ENCODE measurements at regions not wholly inside any gene's neighbourhood (a gene's known extent, or its start where the extent isn't known, plus 50 kb on each side); places are given as distances from the start of the nearest gene placed in this dataset.

GRCh38 chr3:177359593-177360357 is 162.5 kb upstream of the TBL1XR1 start (continued):
- TF ChIP-seq ZBTB21 (CRISPR knock-in tag; IDR thresholded peaks at IDR 0.05) = peak; percentile 82
- peak; percentile 88 for TF ChIP-seq CHD2 (IDR thresholded peaks at IDR 0.05; ENCODE audit: low read depth, low read length)
- TF ChIP-seq ELK4 (CRISPR knock-in tag; IDR thresholded peaks at IDR 0.05; ENCODE audit: borderline replicate concordance) = no peak
- TF ChIP-seq CEBPZ (IDR thresholded peaks at IDR 0.05; ENCODE audit: low read length) = no peak
- TF ChIP-seq MYC (CRISPR knock-in tag; IDR thresholded peaks at IDR 0.05; ENCODE audit: borderline replicate concordance) = peak; percentile 92
- peak; percentile 91; the same call in 1 of the 2 replicates for TF ChIP-seq NRL (CRISPR knock-in tag; IDR thresholded peaks at IDR 0.05; ENCODE audit: borderline replicate concordance)
- TF ChIP-seq MAFF (IDR thresholded peaks at IDR 0.05; ENCODE audit: low read depth, low read length) = peak; percentile 65
- peak; percentile 83; the same call in 1 of the 2 replicates for TF ChIP-seq SRY (CRISPR knock-in tag; IDR thresholded peaks at IDR 0.05)
- TF ChIP-seq ZNF557 (CRISPR knock-in tag; IDR thresholded peaks at IDR 0.05) = no peak
- peak; percentile 97 for TF ChIP-seq CCDC6 (CRISPR knock-in tag; IDR thresholded peaks at IDR 0.05)
- peak; percentile 86 for TF ChIP-seq MXD3 (CRISPR knock-in tag; IDR thresholded peaks at IDR 0.05)
- TF ChIP-seq STAT6 (CRISPR knock-in tag; IDR thresholded peaks at IDR 0.05; ENCODE audit: borderline replicate concordance) = peak; percentile 95
- TF ChIP-seq ZNF326 (CRISPR knock-in tag; IDR thresholded peaks at IDR 0.05; ENCODE audit: borderline replicate concordance) = no peak
- TF ChIP-seq SALL1 (CRISPR knock-in tag; IDR thresholded peaks at IDR 0.05) = peak; percentile 99
- TF ChIP-seq MTERF4 (CRISPR knock-in tag; IDR thresholded peaks at IDR 0.05) = no peak; the same call in none of the 2 replicates
- TF ChIP-seq CREB1 (IDR thresholded peaks at IDR 0.05) = peak; percentile 83
- TF ChIP-seq CREB1 (CRISPR knock-in tag; IDR thresholded peaks at IDR 0.05) = peak; percentile 88
- no peak; the same call in 1 of the 2 replicates for TF ChIP-seq CHD4 (IDR thresholded peaks at IDR 0.05; ENCODE audit: borderline replicate concordance, low read length)
- TF ChIP-seq FOXP4 (CRISPR knock-in tag; IDR thresholded peaks at IDR 0.05) = peak; percentile 97
